ENCODE measurements at regions not wholly inside any gene's neighbourhood (a gene's known extent, or its start where the extent isn't known, plus 50 kb on each side); places are given as distances from the start of the nearest gene placed in this dataset.
A peak's percentile ranks its signal among the peaks of the same experiment; 100 is the strongest.

GRCh38 chr10:33392706-33393105 is 58.2 kb upstream of the NRP1 start:
- Histone ChIP-seq H3K9me3 (no peaks in the 10 kb centered on the region), H3K4me1 (no peaks in the 10 kb centered on the region), H3K4me3 (no peak overlapping the region), H3K27ac (no peak overlapping the region), H3K36me3 (no peaks in the 10 kb centered on the region), H3K27me3 (no peaks in the 10 kb centered on the region)
- DNase-seq, result no peak
- intact Hi-C loops (cut with DNase I; ENCODE audit: low total_unique reads), result no loop called here
- TF ChIP-seq POLR2A (IDR thresholded peaks at IDR 0.05), result no peak
- TF ChIP-seq CTCF (IDR thresholded peaks at IDR 0.05), result no peak

- intact Hi-C loops (cut with DNase I; ENCODE audit: low total_unique reads), result no loop called here
- TF ChIP-seq POLR2A (IDR thresholded peaks at IDR 0.05) (no peak), CTCF (IDR thresholded peaks at IDR 0.05) (no peak)
- Histone ChIP-seq H3K9me3 (no peaks in the 10 kb centered on the region), H3K36me3 (no peaks in the 10 kb centered on the region), H3K4me3 (no peak overlapping the region), H3K4me1 (no peaks in the 10 kb centered on the region), H3K27ac (no peak overlapping the region), H3K27me3 (no peaks in the 10 kb centered on the region)
- no peak for DNase-seq
Observed at GRCh38 chr10:33391611-33392465, 57.4 kb upstream of the NRP1 start.

- TF ChIP-seq CTCF (IDR thresholded peaks at IDR 0.05) (no peak), POLR2A (IDR thresholded peaks at IDR 0.05) (no peak)
- Histone ChIP-seq H3K4me1 (no peaks in the 10 kb centered on the region), H3K27ac (no peak overlapping the region), H3K4me3 (no peak overlapping the region), H3K36me3 (no peaks in the 10 kb centered on the region), H3K9me3 (no peaks in the 10 kb centered on the region), H3K27me3 (no peaks in the 10 kb centered on the region)
- DNase-seq, result no peak
- intact Hi-C loops (cut with DNase I; ENCODE audit: low total_unique reads), result no loop called here
Observed at GRCh38 chr10:33390046-33390445, 55.6 kb upstream of the NRP1 start.

GRCh38 chr10:33388785-33389184 is 54.3 kb upstream of the NRP1 start:
- no peaks in the 10 kb centered on the region for H3K4me1 ChIP-seq
- intact Hi-C loops (cut with DNase I; ENCODE audit: low total_unique reads), result no loop called here
- H3K27ac ChIP-seq, result peak overlapping the region in 1 of 2 donors; percentile 20
- no peaks in the 10 kb centered on the region for H3K9me3 ChIP-seq
- TF ChIP-seq POLR2A (IDR thresholded peaks at IDR 0.05) (no peak), CTCF (IDR thresholded peaks at IDR 0.05) (no peak)
- no peaks in the 10 kb centered on the region for H3K36me3 ChIP-seq
- no peaks in the 10 kb centered on the region for H3K27me3 ChIP-seq
- no peak for DNase-seq
- H3K4me3 ChIP-seq, result no peak overlapping the region

- DNase-seq, result no peak
- TF ChIP-seq CTCF (IDR thresholded peaks at IDR 0.05) (no peak), POLR2A (IDR thresholded peaks at IDR 0.05) (no peak)
- no peaks in the 10 kb centered on the region for H3K27me3 ChIP-seq
- no peaks in the 10 kb centered on the region for H3K9me3 ChIP-seq
- H3K4me1 ChIP-seq, result no peaks in the 10 kb centered on the region
- no peak overlapping the region for H3K4me3 ChIP-seq
- intact Hi-C loops (cut with DNase I; ENCODE audit: low total_unique reads), result no loop called here
- no peak overlapping the region for H3K27ac ChIP-seq
- H3K36me3 ChIP-seq, result no peaks in the 10 kb centered on the region
Observed at GRCh38 chr10:33388382-33388781, 53.9 kb upstream of the NRP1 start.

Measured in uterus (tissue), 3 donors.